ENCODE measurements at regions not wholly inside any gene's neighbourhood (a gene's known extent, or its start where the extent isn't known, plus 50 kb on each side); places are given as distances from the start of the nearest gene placed in this dataset.

- H3K27ac ChIP-seq (ENCODE audit: low read length), result no peak overlapping the region
- BruUV-seq (replicated peaks), result no TSS peak
- in situ Hi-C loops (cut with HindIII; ENCODE audit: low pct_unique_long_range_greater_than_20kb, low sequenced_read_pairs) (no loop called here), intact Hi-C loops (cut with micrococcal nuclease; ENCODE audit: unreplicated experiment) (no loop called here)
- no peaks in the 10 kb centered on the region for H3K27me3 ChIP-seq (ENCODE audit: control insufficient read depth, insufficient read depth, low read length)
- no peak overlapping the region for H3K4me3 ChIP-seq (ENCODE audit: low read depth in 2 of 2, low read length in 2 of 2)
- H3K9me3 ChIP-seq (ENCODE audit: control insufficient read depth, insufficient read depth, low read depth, low read length), result no peaks in the 10 kb centered on the region
- POLR2A ChIA-PET, result no interaction called here
- H3K36me3 ChIP-seq (ENCODE audit: control insufficient read depth, insufficient read depth, low read length), result no peaks in the 10 kb centered on the region
- H3K4me1 ChIP-seq (ENCODE audit: control insufficient read depth, insufficient read depth, low read length), result no peaks in the 10 kb centered on the region
- CTCF ChIA-PET, result no interaction called here
- DNase-seq (ENCODE audit: low read depth, low spot score) (no peak), ATAC-seq (no peak)
- TF ChIP-seq REST (IDR thresholded peaks at IDR 0.05; ENCODE audit: insufficient read depth in 1 of 2, low read depth in 2 of 2, low read length in 1 of 2) (no peak), TCF7L2 (IDR thresholded peaks at IDR 0.05; ENCODE audit: low read depth, low read length) (no peak), POLR2AphosphoS5 (IDR thresholded peaks at IDR 0.05; ENCODE audit: low read depth, low read length) (no peak)
These were observed 70.6 kb upstream of the TLL1 start for GRCh38 chr4:165802452-165802851.

GRCh38 chr4:165803005-165803404, 70.0 kb upstream of the TLL1 start:
- DNase-seq (ENCODE audit: low read depth, low spot score) (no peak), ATAC-seq (no peak)
- CTCF ChIA-PET, result no interaction called here
- Histone ChIP-seq H3K4me3 (ENCODE audit: low read depth in 2 of 2, low read length in 2 of 2) (no peak overlapping the region), H3K4me1 (ENCODE audit: control insufficient read depth, insufficient read depth, low read length) (no peaks in the 10 kb centered on the region), H3K27me3 (ENCODE audit: control insufficient read depth, insufficient read depth, low read length) (no peaks in the 10 kb centered on the region), H3K36me3 (ENCODE audit: control insufficient read depth, insufficient read depth, low read length) (no peaks in the 10 kb centered on the region), H3K27ac (ENCODE audit: low read length) (no peak overlapping the region), H3K9me3 (ENCODE audit: control insufficient read depth, insufficient read depth, low read depth, low read length) (no peaks in the 10 kb centered on the region)
- intact Hi-C loops (cut with micrococcal nuclease; ENCODE audit: unreplicated experiment) (no loop called here), in situ Hi-C loops (cut with HindIII; ENCODE audit: low pct_unique_long_range_greater_than_20kb, low sequenced_read_pairs) (no loop called here)
- TF ChIP-seq TCF7L2 (IDR thresholded peaks at IDR 0.05; ENCODE audit: low read depth, low read length) (no peak), POLR2AphosphoS5 (IDR thresholded peaks at IDR 0.05; ENCODE audit: low read depth, low read length) (no peak), REST (IDR thresholded peaks at IDR 0.05; ENCODE audit: insufficient read depth in 1 of 2, low read depth in 2 of 2, low read length in 1 of 2) (no peak), CTCF (IDR thresholded peaks at IDR 0.05) (no peak), SIN3A (IDR thresholded peaks at IDR 0.05; ENCODE audit: borderline replicate concordance, insufficient read depth, low read depth, low read length) (no peak)
- no TSS peak for BruUV-seq (replicated peaks)
- POLR2A ChIA-PET, result no interaction called here
